Endodermal cell (in vitro differentiated cells): ENCODE measurements at regions not wholly inside any gene's neighbourhood (a gene's known extent, or its start where the extent isn't known, plus 50 kb on each side); places are given as distances from the start of the nearest gene placed in this dataset.

Experiments
- DNase-seq: peaks from one replicate; pipeline ENCODE4 v3.0.0-alpha.2; 2017
- H3K27ac ChIP-seq: 2 replicates; pipeline ENCODE4 v1.5.1; 2013; ENCODE audit warnings: mild to moderate bottlenecking, low read depth, low read length, moderate library complexity
- H3K27me3 ChIP-seq: 2 replicates; pipeline ENCODE4 v1.6.1; 2013; ENCODE audit warnings: mild to moderate bottlenecking, low read length, moderate library complexity; ENCODE audit not compliant: insufficient read depth, control insufficient read depth, poor library complexity, severe bottlenecking
- H3K36me3 ChIP-seq: 2 replicates; pipeline ENCODE4 v1.7.0; 2013; ENCODE audit warnings: mild to moderate bottlenecking, low read length, moderate library complexity; ENCODE audit not compliant: control insufficient read depth, insufficient read depth
- H3K4me1 ChIP-seq: one replicate; pipeline ENCODE4 v1.7.0; 2013; ENCODE audit warnings: low read length; ENCODE audit not compliant: control insufficient read depth, insufficient read depth
- H3K4me3 ChIP-seq: 2 replicates; pipeline ENCODE4 v1.5.1; 2013; ENCODE audit warnings: mild to moderate bottlenecking, low read length, moderate library complexity
- H3K9ac ChIP-seq: 2 replicates; pipeline ENCODE4 v1.6.1; 2013; ENCODE audit warnings: mild to moderate bottlenecking, low read length, moderate library complexity; ENCODE audit not compliant: poor library complexity, severe bottlenecking; ENCODE audit errors: extremely low read depth
- H3K9me3 ChIP-seq: 2 replicates; pipeline ENCODE4 v1.6.1; 2013; ENCODE audit warnings: mild to moderate bottlenecking, low read length, moderate library complexity; ENCODE audit not compliant: control insufficient read depth
- H3K27ac Mint-ChIP-seq: 2 replicates; pipeline ENCODE4 v1.8.0; 2020; ENCODE audit warnings: mixed read lengths
- H3K27me3 Mint-ChIP-seq: 2 replicates; pipeline ENCODE4 v1.8.0; 2021; ENCODE audit warnings: mild to moderate bottlenecking, mixed read lengths; ENCODE audit not compliant: insufficient read depth
- H3K36me3 Mint-ChIP-seq: 2 replicates; pipeline ENCODE4 v1.8.0; 2020; ENCODE audit warnings: low read depth, mixed read lengths
- H3K4me1 Mint-ChIP-seq: 2 replicates; pipeline ENCODE4 v1.8.0; 2020; ENCODE audit warnings: mixed read lengths
- H3K4me3 Mint-ChIP-seq: 2 replicates; pipeline ENCODE4 v1.8.0; 2020; ENCODE audit warnings: mild to moderate bottlenecking, moderate library complexity, mixed read lengths
- H3K9me3 Mint-ChIP-seq: 2 replicates; pipeline ENCODE4 v1.8.0; 2020; ENCODE audit warnings: mild to moderate bottlenecking, mixed read lengths
- CTCF ChIP-seq: fragments of 200-600 bp; sonication (generic); conservative IDR thresholded peaks from 2 replicates; pipeline ENCODE4 v1.5.0; 2021; ENCODE audit warnings: antibody characterized with exemption, mild to moderate bottlenecking
- WGBS, 2 experiments: methylation state at CpG; one replicate each; pipeline versions ENCODE4 v1.1.5 to v1.1.7; 2013; ENCODE audit warnings: missing lambda C conversion rate in 2 of 2, mixed read lengths in 1 of 2; ENCODE audit not compliant: insufficient coverage in 1 of 2, insufficient read length in 1 of 2; 5-methylcytosine and 5-hydroxymethylcytosine counted together

GRCh38 chr4:24114919-24115500 lies 225.2 kb upstream of the PPARGC1A start:
- no peaks in the 10 kb centered on the region for H3K27me3 ChIP-seq
- Mint-ChIP-seq H3K9me3 (no peaks in the 10 kb centered on the region), H3K27me3 (no peaks in the 10 kb centered on the region), H3K4me3 (no peak overlapping the region), H3K27ac (no peak overlapping the region), H3K4me1 (peaks cover 6% of the 10 kb centered on the region), H3K36me3 (no peaks in the 10 kb centered on the region)
- no peak for DNase-seq
- no peak for TF ChIP-seq CTCF
- no peak overlapping the region for H3K4me3 ChIP-seq
- H3K9me3 ChIP-seq = no peaks in the 10 kb centered on the region
- WGBS, 2 experiments = 90 to 100% methylated on average over 3 to 7 of the region's 8 CpGs
- H3K9ac ChIP-seq = no peak overlapping the region
- no peaks in the 10 kb centered on the region for H3K36me3 ChIP-seq
- no peak overlapping the region for H3K27ac ChIP-seq
- no peaks in the 10 kb centered on the region for H3K4me1 ChIP-seq

GRCh38 chr4:24114444-24114843 lies 224.6 kb upstream of the PPARGC1A start:
- no peaks in the 10 kb centered on the region for H3K27me3 Mint-ChIP-seq
- Histone ChIP-seq H3K9me3 (no peaks in the 10 kb centered on the region), H3K27me3 (no peaks in the 10 kb centered on the region), H3K4me3 (no peak overlapping the region), H3K9ac (no peak overlapping the region), H3K4me1 (no peaks in the 10 kb centered on the region), H3K27ac (no peak overlapping the region), H3K36me3 (no peaks in the 10 kb centered on the region)
- DNase-seq = no peak
- WGBS, 2 experiments = 86 to 88% methylated on average over 1 to 4 of the region's 4 CpGs
- H3K4me3 Mint-ChIP-seq = no peak overlapping the region
- no peak overlapping the region for H3K27ac Mint-ChIP-seq
- no peaks in the 10 kb centered on the region for H3K36me3 Mint-ChIP-seq
- peaks cover 4% of the 10 kb centered on the region for H3K4me1 Mint-ChIP-seq
- H3K9me3 Mint-ChIP-seq = no peaks in the 10 kb centered on the region
- no peak for TF ChIP-seq CTCF

GRCh38 chr4:24112466-24112865 lies 222.6 kb upstream of the PPARGC1A start:
- no peaks in the 10 kb centered on the region for H3K9me3 Mint-ChIP-seq
- H3K9ac ChIP-seq = no peak overlapping the region
- 90% methylated on average over 2 of the region's 2 CpGs for WGBS, 2 experiments
- no peaks in the 10 kb centered on the region for H3K36me3 Mint-ChIP-seq
- H3K4me1 ChIP-seq = no peaks in the 10 kb centered on the region
- H3K9me3 ChIP-seq = no peaks in the 10 kb centered on the region
- no peaks in the 10 kb centered on the region for H3K4me1 Mint-ChIP-seq
- H3K4me3 Mint-ChIP-seq = no peak overlapping the region
- H3K27me3 Mint-ChIP-seq = no peaks in the 10 kb centered on the region
- no peaks in the 10 kb centered on the region for H3K36me3 ChIP-seq
- no peak overlapping the region for H3K27ac ChIP-seq
- DNase-seq = no peak
- TF ChIP-seq CTCF = no peak
- no peak overlapping the region for H3K27ac Mint-ChIP-seq
- no peak overlapping the region for H3K4me3 ChIP-seq
- no peaks in the 10 kb centered on the region for H3K27me3 ChIP-seq
